Activated naive CD4-positive, alpha-beta T cell treated with anti-CD3 and anti-CD28 coated beads, Interleukin-2, amount 50 U/mL, for 16 hours (primary cell): ENCODE measurements at regions not wholly inside any gene's neighbourhood (a gene's known extent, or its start where the extent isn't known, plus 50 kb on each side); places are given as distances from the start of the nearest gene placed in this dataset.
"Not testable (repeated sequence)": the region's sequence is repeated elsewhere in the genome, so short reads cannot be mapped to it uniquely, and the experiment has no call there.

Experiments used
- DNase-seq: peaks from one replicate; pipeline ENCODE4 v3.0.0-alpha.2; 2020

- no peak for DNase-seq
Measured at GRCh38 chr1:157315544-157315943, 177.3 kb upstream of the ETV3 start.

- no peak for DNase-seq
Measured at GRCh38 chr1:157314408-157314807, 176.2 kb upstream of the ETV3 start.

DNA sequence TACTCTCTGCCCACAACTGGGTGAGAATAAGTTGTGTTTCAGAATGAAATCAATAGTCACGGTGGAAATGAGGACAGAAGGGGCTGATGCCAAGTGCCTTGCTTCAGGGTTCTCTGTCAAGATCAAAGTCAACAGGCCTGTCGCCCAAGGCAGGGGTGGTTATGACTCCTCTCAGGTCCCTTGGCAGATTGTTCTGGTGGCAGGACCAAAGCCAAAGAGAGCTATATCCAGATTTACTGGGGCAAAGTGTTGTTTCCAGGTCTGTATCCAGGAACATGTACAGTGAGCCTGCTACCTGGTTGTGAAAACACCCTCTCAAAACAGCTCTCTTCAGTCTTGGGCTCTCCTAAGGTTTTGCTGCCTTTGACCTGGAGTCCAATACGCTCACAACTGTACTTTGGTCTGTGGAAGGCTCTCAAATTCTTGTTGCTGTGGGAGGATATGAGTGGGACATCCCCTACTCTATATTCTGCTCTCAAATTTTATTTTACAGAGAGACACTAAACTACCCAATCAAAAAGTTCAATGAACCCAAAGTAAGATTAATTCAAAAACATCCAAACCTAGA lies 175.1 kb upstream of the ETV3 start:
- DNase-seq = no peak

DNA sequence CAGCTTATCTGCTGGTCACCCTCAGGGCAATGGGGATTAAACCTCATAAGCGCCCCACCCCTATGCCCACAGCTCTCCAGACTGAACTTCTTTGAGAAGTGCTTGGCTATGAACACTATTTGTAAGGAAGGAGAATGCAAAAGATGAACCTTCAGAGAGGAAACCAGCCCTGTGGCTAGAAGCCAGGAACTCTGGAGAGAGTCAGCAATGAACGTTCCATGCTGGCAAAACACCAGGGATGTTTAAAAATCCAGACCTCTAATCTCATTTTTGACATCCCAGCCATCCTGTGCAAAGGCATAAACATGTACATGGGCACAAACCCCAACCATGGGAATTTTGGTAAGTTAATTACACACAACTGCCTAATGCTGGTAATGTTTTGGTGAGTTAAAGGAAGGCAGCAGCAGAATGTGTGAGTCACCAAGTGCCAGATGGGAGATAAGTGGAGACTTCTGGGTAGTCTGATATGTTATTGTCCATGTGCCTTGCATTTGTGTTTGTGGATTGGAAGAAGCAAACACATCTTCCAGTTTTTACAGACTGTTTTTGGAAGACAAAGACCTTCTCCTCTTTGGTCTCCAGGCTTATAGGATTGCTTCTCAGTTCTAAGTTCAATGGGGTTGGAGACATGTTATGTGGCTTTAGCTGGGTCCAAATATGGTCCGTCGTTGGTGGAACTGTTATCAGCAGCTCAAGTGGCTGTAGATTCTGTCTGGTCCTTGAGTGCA lies 174.1 kb upstream of the ETV3 start:
- DNase-seq = no peak

- no peak for DNase-seq
Measured at GRCh38 chr1:157311730-157312081, 173.5 kb upstream of the ETV3 start.

- not testable (repeated sequence) for DNase-seq
Measured at GRCh38 chr1:157310805-157311729, 172.9 kb upstream of the ETV3 start.

- DNase-seq = no peak
Measured at GRCh38 chr1:157310401-157310800, 172.2 kb upstream of the ETV3 start.

- DNase-seq = no peak
Measured at GRCh38 chr1:157307491-157307890, 169.3 kb upstream of the ETV3 start.

DNA sequence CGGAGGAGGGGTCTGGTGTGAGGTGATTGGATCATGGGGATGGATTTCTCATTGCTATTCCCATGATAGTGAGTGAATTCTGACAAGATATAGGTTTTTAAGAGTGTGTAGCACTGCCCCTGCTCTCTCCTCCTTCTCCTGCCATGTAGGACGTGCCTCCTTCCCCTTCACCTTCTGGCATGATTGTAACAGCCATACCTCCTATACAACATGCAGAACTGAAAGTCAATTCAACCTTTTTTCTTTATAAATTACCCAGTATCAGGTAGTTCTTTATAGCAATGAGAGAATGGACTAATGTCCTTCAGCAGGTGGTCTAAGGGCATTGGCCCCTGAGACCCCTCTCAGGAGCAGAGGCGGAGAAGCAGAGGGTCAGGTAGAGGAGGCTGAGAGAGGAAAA lies 168.7 kb upstream of the ETV3 start:
- no peak for DNase-seq

- no peak for DNase-seq
Measured at GRCh38 chr1:157304271-157304670, 166.1 kb upstream of the ETV3 start.

- DNase-seq = no peak
Measured at GRCh38 chr1:157302724-157303123, 164.5 kb upstream of the ETV3 start.

- no peak for DNase-seq
Measured at GRCh38 chr1:157302199-157302497, 164.0 kb upstream of the ETV3 start.

GRCh38 chr1:157301477-157302198 lies 163.4 kb upstream of the ETV3 start:
- no peak for DNase-seq

DNA sequence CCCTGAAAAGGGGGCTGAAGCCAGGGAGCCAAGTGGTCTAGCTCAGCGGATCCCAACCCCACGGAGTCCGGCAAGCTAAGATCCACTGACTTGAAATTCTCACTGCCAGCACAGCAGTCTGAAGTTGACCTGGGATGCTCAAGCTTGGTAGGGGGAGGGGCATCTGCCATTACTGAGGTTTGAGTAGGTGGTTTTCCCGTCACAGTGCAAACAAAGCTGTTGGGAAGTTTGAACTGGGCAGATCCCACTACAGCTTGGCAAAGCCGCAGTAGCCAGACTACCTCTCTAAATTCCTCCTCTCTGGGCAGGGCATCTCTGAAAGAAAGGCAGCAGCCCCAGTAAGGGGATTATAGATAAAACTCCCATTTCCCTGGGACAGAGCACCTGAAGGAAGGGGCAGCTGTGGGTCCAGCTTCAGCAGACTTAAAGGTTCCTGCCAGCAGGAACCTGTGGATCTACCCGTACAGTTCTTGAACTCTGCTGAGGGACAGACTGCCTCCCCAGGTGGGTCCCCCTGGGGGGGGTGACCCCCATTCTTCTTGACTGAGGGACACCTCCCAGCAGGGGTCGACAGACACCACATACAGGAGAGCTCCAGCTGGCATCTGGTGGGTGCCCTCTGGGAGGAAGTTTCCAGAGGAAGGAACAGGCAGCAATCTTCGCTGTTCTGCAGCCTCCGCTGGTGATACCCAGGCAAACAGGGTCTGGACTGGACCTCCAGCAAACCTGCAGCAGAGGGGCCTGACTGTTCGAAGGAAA lies 156.4 kb upstream of the ETV3 start:
- not testable (repeated sequence) for DNase-seq

DNA sequence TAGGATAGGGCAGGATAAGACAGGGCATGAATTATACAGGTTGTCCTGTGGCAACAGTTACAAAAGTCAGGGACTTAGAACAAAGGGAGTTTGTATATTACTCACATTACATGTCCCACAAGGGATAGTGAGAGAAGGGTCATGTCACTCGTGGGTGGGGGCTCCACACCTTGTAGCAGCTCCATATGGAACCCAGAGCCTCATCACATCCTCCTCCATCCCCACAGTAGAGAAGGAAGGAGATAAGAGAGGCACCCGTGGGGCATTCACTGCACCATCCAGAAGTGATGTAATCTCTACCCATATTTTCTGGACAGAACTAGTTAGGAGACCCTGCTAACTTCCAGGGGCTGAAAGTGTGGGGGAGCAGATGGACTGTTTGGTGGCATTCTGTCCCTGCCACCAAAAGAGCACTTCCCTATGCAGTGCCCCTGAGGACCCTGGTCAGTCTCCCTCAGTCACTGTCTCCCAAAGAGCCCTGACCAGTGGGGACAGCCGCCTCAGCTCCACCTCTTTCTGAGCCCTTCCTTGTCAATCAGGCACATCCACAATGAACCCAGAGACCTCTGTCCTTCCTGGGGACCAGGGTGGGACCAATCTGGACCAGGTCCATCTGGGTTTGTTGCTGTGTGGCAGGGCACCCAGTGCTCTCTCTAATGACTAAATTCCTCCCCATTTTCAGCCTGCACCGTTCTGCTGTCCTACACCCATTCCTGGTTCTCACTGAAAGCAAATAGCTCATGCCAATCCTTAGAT lies 154.8 kb upstream of the ETV3 start:
- DNase-seq = no peak

GRCh38 chr1:157292302-157292701 lies 154.1 kb upstream of the ETV3 start:
- no peak for DNase-seq

DNA sequence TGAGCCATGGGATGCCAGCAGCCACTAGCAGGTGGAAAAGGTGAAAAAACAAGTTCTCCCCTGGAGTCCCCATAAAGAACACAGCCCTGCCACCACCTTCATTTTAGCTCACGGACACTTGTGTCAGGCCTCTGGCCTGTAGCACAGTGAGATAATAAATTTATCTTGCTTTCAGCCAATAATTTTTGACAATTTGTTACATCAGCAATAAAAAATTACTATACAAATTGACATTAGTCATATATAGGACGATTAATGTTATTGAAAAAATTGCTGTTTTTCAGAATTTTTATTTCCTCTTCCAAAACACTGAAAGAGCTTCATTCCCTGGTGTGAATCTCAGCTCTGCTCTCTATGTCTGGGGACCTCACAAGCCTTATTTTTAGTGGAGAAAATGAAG lies 152.9 kb upstream of the ETV3 start:
- DNase-seq = no peak

- DNase-seq = no peak
Measured at GRCh38 chr1:157289424-157290105, 151.4 kb upstream of the ETV3 start.

GRCh38 chr1:157288996-157289395 lies 150.8 kb upstream of the ETV3 start:
- DNase-seq = no peak

DNA sequence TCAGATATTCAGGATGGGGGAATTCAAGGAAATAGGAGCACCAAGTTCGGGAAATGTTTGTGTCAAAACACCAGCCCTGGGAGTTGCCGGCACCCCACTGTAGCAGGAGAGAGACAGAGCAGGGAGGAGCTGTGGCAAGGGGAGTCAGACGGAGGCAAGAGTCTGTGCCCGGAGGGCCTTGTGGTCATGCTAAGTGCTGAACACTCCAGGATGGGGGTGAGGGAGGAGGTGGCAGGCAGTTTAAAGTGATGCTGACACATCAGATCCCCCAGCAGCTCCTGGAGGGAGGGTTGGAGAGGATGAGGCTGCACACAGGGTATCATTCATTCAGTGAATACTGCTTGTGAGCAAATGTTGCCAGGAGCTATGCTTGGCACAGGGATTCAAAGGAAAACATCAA lies 150.3 kb upstream of the ETV3 start:
- no peak for DNase-seq

GRCh38 chr1:157288006-157288405 lies 149.8 kb upstream of the ETV3 start:
- DNase-seq = no peak
